ENCODE measurements at regions not wholly inside any gene's neighbourhood (a gene's known extent, or its start where the extent isn't known, plus 50 kb on each side); places are given as distances from the start of the nearest gene placed in this dataset.
A peak's percentile ranks its signal among the peaks of the same experiment; 100 is the strongest.
"Not testable (repeated sequence)": the region's sequence is repeated elsewhere in the genome, so short reads cannot be mapped to it uniquely, and the experiment has no call there.

DNA sequence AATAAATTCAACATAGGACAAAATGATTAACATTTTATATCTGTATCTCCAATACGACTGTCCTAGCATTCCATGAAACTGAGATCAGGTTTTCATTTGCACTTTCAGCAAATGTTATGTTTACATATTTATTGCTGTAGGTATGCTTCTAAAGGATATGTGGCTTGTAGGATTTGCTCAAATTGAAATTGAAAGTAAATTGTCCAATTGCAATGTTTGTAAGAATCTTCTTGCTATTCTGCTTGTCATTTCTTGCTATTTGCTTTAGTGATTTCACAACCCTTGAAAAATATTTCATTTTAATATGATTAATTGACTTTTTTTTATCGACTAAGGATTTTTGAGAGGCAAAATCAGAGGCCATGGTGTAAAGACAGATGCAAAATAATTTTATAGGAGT is 904.2 kb upstream of the RAG2 start:
- DNase-seq = peak; percentile 12

- DNase-seq = no peak
Measured at GRCh38 chr11:37500425-37500824, 902.4 kb upstream of the RAG2 start.

- DNase-seq = no peak
Measured at GRCh38 chr11:37497326-37497725, 899.3 kb upstream of the RAG2 start.

DNA sequence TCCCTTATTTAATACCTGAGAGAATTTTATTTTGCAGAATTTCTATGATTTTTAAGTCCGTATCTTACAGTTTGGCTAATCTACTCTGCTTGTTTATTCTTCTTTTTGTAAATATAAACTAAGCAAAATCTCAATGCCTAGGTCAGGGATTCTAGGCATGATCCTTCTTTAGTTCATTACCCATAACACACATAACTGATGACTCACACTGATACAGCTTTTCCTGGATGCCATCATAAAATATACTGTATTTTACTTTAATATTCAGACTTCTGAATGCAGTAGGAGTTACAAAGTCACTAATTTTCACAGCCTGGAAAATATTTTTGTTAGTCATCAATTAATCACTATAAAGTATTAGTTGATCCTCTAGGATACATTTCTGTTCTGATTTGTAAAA is 898.2 kb upstream of the RAG2 start:
- peak; percentile 23 for DNase-seq

DNA sequence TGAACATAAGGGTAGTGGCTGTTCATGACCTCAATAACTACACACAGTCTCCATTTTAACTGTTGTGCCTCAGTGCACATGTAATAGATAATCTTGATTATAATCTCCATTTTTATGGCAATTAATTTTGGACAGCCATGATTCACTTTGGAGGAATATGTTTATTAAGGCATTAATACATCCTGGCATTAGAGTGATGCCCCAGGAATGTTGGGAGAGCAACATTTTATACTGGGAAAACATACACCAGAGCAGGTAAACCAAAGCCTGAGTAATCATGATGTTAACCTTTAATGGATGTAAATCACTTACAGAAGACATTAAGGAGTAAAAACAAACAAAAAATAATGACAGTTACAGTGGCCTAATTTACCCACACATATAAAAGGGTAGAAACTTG is 886.3 kb upstream of the RAG2 start:
- DNase-seq = no peak

GRCh38 chr11:37483761-37484160 is 885.7 kb upstream of the RAG2 start:
- DNase-seq = no peak

DNA sequence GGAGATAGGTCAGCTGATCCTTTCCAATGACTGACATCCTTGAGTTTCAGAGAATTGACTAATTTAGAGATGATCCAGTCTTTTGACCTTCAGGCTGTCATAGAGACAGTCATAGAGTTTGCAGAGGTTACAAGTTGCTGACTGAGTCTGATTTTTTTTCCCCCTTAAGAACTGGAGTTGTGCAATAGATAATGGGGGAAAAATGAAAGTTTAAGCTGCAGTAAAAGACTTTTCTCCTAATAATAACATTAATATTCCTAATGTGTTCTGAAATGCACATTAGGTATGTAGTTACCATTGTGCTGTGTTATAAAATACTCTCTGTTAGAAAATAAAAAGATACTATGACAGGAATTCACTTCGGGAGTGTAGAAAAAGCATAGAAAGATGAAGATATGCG is 876.9 kb upstream of the RAG2 start:
- DNase-seq = no peak

DNA sequence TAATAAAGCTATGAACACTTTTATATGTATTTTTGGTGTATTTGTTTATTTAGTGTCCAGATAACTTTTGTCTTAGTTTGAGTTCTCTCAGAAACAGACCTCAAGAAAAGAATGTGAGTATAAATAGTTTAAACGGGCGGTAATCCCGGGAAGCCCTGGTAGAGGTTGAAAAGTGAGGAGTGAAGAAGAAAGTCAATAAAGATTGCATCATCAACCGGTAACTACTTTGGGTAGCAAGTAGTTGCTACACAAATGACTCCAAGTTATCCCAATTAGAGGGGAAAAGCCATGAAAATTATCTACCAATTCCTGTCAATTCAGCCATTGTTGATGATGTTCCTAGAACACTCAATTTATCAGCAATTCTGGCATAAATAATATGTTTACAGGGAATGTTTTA is 870.3 kb upstream of the RAG2 start:
- peak; percentile 15 for DNase-seq

GRCh38 chr11:37465221-37465620 is 867.2 kb upstream of the RAG2 start:
- peak; percentile 41 for DNase-seq

- DNase-seq = no peak
Measured at GRCh38 chr11:37459456-37459855, 861.4 kb upstream of the RAG2 start.

DNA sequence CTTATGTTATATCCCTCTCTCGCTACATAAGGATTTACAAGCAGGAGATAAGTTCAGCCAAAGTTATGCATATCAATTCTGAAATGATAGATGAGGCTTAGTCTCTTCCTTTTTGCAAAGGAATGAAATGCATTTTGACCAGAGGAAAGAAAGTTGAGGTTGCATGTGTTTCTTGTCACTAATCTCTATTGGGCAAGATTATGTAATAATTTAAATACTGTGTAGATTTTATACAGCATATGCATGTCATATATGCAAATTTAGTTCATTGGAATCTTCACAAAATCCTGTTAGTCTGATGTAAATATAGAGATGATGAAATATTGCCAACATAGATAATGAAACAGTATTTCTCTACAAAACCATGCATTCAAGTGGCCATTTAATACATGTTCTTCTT is 858.7 kb upstream of the RAG2 start:
- no peak for DNase-seq

DNA sequence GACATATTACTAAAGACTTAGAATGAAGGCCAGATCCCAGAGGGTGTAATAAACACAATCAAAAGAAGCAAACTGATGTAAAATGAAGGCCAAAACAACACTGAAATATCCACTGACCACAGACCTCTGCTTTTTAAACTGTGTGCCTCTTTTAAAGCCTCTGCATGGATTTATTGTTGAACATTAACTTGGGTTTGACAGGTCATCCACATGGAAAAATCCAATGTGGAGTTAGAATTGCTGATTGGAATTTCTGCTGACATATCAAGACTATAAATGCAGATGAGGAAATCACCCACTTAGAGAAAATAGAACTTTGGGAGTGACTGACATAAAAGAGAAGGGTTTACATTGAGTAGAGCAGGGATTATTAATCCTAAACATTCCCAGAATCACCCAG is 853.9 kb upstream of the RAG2 start:
- no peak for DNase-seq

DNA sequence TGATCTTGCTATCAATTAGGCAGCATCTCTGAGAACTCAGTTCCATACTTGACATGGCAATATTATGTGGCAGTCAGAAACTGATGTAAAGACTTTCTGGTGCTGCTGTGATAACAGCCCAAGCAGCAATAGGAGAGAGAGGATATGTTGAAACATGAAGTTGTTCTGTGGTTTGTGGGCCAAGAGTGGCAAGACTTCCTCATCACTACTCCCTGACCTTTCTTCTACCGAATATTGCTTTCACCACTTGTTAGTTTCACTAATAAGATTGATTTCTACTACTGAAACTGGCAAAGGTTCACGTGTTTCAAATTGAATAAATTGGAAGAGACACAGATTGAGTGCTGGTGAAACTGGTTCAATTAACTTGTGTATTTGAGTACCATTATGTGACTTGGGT is 852.6 kb upstream of the RAG2 start:
- DNase-seq = no peak

DNA sequence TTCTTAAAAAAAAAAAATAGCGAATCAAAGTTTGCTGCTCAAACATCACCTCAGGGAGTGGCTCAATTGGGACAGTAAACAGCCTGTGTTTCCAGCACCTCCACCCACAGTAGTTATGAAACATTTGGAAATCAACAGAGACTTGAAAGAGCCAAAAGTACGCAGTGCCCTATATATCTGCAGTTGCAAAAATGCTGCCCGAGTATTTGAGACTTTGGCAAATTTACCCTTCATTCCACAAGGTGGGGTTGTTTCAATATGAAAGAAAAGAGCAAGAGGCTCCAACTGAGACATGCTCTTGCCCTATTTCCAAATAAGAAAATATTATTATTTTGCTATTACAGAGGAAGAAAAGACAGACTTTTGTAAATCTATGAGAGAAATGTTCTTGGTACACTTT is 851.1 kb upstream of the RAG2 start:
- peak; percentile 62 for DNase-seq

DNA sequence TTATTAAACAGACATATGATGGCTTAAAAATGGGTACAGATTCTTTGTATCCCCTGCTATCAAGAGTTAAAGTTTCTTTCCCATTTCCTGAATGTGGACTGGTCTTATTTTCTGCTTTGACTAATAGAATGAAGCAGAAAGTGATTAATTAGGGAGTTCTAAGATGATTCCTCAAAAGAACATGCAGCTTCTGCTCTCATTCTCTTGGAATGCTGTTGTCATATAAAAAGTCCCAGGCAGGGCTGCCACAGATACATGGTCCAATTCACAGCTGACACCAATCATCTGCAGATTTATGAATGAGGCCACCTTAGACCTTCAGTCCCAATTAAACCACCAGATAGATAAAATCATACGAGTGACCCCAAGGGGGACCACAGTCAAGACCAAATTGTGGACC is 844.5 kb upstream of the RAG2 start:
- DNase-seq = peak; percentile 39

GRCh38 chr11:37431633-37432230 is 833.7 kb upstream of the RAG2 start:
- not testable (repeated sequence) for DNase-seq

DNA sequence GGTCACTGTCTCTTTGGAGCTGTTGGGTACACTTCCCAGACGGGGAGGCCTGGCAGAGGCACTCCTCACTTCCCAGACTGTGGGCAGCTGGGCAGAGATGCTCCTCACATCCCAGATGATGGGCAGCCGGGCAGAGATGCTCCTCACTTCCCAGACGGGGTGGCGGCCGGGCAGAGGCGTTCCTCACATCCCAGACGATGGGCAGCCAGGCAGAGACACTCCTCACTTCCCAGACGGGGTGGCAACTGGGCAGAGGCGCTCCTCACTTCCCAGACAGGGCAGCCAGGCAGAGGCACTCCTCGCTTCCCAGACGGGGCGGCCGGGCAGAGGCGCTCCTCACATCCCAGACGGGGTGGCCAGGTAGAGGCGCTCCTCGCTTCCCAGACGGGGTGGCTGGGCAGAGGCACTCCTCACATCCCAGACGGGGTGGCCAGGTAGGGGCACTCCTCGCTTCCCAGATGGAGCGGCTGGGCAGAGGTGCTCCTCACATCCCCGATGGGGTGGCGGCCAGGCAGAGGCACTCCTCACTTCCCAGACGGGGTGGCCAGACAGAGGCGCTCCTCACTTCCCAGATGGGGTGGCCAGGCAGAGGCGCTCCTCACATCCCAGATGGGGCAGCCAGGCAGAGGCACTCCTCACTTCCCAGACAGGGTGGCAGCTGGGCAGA is 833.1 kb upstream of the RAG2 start:
- DNase-seq = not testable (repeated sequence)

DNA sequence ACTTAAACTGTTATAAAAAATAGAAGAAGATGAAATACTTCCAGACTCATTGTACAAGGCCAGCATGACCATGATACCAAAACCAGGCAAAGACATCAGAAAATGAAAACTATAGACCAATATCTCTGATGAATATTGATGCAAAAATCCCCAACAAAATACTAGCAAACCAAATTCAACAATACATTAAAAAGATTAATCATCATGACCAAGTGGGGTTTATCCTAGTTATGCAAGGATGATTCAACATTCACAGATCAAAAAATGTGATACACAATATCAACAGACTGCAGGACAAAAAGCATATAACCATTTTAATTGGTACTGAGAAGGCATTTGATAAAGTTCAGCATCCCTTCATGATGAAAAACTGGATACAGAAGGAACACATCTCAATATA is 824.5 kb upstream of the RAG2 start:
- DNase-seq = no peak

GRCh38 chr11:37411289-37411688 is 813.3 kb upstream of the RAG2 start:
- no peak for DNase-seq

DNA sequence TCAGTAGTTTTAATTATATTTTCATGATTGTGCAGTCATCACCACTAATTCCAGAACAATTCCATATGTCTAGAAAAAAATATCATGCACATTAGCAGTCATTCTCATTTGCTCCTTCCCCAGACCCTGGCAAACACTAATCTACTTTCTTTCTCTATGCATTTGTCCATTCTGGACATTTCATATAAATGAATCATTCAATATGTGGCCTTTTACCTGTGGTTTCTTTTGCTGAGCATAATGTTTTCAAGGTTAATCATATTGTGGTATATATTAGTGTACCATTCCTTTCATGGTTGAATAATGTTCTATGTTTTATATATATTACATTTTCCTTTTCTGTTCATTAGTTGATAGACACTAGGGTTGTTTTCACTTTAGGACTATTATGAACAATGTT is 811.1 kb upstream of the RAG2 start:
- DNase-seq = peak; percentile 69

GRCh38 chr11:37407461-37407860 is 809.4 kb upstream of the RAG2 start:
- DNase-seq = peak; percentile 51

- DNase-seq = peak; percentile 8
Measured at GRCh38 chr11:37406651-37407050, 808.6 kb upstream of the RAG2 start.

DNA sequence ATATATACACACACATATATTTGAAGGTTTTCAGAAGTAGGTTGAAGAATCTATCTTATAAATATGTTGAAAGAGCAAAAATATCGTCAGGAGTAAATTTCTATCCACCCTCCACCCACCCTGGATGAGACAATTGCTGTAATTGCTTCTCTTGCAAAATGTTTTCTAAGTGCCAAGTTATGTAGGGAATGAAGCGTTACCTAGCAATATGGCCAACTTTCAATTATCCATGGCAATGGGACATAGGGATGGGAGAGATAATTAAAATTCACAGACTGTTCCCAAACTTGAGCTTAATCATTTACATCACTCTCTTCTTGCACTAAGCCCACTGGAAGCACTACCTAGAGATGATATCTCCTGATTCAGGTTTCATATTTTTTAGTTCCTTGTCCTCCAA is 806.2 kb upstream of the RAG2 start:
- no peak for DNase-seq

- no peak for DNase-seq
Measured at GRCh38 chr11:37402663-37403062, 804.6 kb upstream of the RAG2 start.

All from fibroblast of skin of back (primary cell).